SHP77 (cell line): ENCODE measurements at regions not wholly inside any gene's neighbourhood (a gene's known extent, or its start where the extent isn't known, plus 50 kb on each side); places are given as distances from the start of the nearest gene placed in this dataset.

Experiments used
- DNase-seq, 2 experiments: peaks; one replicate each; lab custom pipeline; 2025; lab: John Stamatoyannopoulos, UW

DNA sequence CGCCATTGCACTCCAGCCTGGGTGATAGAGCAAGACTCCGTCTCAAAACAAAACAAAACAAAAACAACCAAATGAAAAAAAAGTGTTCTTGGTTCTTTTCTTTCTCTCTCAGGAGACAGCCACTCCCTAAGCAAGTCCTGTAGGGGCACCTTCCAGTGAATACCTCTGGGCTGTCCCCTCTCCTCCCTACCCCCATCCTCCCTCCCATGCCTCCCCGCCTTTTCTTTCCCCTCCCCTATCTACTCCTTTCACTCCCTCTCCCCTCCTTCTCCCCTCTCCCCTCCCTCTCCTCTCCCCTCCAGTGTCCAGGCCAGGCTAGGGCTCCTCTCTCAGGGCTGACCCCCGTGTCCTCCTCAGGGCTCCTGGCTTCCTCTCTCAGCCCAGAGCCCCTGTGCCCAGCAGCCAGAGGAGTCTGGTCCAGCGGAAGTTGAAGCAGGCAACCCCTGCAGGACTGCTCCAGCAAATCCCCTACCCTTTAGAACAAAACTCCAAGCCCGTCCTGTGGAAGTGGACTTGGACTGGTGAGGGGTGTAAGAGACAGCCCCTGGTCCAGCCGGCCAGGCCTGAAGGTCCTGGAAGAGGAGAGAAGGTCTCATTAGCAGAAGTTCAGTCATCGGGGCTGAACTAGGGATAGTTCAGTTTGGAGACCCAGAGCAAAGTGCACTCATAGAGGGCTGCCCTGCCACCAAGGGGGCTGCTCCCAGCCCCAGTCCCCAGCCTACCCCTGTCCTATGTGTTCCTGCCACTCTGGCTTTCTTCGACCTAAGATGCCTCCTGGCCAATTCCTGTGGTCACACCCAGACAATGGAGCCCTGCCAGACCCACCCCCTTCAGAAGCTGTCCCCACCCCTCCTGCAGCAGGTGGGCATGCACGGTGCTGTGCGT, 79.8 kb upstream of the IQSEC1 start:
- no peak for DNase-seq

DNA sequence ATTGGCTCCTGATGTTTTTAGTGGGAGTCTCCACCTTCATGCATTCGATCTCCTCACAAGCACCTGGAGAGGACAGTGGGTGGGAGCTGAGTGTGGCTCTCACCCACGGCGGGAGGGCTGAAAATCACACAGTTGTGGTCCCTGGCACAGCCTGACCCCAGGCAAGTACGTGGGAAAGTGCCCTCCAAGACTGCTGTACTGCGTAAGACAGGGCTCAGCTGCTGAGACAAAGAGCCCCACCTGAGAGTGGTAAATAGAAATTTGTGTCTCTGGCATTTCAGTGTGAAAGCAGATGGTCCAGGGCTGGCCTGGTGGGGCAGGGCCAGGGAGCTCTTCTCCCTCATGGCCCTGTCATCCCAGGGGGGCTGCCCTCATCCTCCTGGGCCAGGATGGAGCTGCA, 77.4 kb upstream of the IQSEC1 start:
- no peak for DNase-seq

DNA sequence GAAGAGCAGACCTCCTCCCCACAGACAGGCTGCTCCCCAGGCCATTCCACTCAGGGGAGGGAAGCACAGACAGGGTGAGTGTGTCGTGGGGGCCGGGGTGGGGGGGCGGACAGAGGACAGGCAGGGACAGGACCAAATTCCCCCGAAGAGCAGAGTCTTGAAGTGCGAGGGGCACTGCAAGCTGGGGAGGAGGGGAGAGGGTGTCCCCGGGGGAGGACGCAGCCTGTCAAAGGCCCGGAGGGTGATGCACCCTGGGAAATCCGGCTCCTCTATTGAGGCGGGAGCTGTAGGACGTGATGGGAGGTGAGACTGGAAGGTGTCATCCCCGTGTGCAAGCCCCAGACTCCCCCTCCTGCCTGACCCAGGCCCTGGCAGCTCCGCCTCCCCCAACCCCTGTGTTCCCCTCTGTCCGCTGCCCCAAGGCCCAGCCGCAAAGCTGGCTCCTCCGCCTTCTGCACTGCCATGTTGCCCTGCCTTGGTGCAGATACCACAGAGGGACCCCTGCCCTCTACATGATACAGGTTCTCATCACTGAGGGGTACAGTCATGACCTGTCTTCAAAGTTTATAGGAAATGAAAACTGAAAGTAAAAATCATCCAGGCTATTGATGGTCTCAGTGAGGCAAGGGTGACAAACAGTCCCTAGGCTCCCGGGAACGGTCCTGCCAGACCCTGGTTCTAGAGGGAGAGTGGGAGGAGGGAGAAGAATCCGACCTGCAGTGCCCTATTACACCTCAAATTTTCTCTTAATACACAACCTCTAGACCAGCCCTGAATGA, 76.3 kb upstream of the IQSEC1 start:
- no peak for DNase-seq

DNA sequence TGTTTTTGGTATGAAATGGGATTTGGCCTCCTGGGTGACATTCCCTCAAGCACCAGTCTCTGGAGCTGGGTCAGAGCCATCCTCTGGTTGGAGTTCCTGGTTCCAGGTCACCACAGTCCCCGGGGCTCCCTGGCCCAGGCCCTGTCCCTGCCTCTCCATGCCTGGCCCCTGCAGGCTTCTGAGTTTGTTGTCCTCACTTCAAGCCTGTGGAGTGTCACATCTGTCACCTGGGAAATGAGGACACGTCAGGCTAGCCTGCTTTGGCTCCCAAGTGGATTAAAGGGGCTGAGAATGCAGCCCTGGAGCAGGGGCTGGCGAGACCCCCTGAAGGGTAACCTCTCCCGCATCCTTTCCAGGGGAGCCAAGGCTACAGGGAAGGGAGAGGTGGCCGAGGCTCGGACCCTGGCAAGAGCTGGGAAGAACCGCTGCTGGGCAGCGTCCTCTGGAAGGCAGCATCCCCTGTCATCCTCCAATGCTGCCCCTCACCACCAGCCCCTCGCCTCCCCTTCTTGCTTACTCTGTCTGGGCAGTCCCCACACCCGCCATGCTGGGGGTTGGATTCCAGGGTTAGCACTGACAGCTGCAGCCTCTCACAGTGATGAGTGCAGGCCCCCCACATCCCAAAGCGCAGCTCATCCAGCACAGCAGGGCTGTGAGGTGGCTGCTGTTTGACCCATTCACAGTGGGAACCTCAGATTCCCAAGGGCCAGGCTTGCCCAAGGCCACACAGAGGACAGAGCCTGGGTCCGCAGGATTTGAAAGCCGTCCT, 75.5 kb upstream of the IQSEC1 start:
- DNase-seq = no peak

DNA sequence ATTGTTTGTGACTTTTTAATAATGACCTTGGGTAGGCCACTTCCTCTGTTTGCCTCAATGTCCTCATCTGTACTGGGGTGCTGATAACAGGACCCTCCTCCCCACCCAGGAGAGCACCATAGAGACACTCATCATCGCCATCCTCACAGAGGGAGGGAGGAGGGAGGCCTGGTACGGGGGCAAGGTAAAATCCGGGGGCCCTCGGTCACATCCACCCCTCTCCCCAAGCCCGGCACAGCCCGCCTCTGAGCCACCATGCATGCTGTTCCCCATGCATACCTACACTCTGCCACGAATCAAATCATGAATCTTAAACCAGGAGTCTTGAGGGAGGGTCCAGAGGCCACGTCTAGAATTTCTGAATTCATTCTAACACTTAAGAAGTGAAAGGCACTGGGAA, 74.9 kb upstream of the IQSEC1 start:
- no peak for DNase-seq

DNA sequence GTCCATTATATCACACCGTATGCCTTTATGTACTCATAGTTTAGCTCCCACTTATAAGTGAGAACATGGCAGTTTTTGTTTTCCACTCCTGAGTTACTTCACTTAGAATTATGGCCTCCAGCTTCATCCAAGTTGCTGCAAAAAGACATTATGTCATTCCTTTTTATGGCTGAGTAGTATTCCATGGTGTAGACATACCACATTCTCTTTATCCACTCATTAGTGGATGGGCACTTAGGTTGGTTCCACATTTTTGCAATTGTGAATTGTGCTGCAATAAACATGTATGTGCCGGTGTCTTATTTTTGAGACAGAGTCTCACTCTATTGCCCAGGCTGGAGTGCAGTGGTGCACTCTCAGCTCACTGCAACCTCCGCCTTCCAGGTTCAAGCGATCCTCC, 74.1 kb upstream of the IQSEC1 start:
- DNase-seq = no peak

DNA sequence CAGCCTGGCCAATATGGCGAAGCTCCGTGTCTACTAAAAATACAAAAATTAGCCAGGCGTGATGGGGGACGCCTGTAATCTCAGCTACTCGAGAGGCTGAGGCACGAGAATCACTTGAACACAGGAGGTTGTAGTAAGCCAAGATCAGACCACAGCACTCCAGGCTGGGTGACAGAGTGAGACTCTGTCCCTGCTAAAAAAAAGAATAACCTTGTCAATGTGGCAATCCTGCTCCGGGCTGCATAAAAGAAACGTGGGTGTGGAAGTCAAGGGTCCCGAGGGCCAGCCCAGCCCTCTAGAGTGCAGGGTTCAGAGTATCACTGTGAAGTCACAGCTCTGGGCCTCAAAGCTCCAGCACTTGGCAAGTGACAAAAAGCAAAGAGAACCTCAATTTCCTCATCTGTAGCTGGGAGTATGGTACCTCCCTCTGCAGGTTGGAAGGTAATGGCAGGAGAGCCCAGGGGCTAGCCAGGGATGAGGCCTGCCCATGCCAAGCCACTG, 73.5 kb upstream of the IQSEC1 start:
- DNase-seq = no peak

DNA sequence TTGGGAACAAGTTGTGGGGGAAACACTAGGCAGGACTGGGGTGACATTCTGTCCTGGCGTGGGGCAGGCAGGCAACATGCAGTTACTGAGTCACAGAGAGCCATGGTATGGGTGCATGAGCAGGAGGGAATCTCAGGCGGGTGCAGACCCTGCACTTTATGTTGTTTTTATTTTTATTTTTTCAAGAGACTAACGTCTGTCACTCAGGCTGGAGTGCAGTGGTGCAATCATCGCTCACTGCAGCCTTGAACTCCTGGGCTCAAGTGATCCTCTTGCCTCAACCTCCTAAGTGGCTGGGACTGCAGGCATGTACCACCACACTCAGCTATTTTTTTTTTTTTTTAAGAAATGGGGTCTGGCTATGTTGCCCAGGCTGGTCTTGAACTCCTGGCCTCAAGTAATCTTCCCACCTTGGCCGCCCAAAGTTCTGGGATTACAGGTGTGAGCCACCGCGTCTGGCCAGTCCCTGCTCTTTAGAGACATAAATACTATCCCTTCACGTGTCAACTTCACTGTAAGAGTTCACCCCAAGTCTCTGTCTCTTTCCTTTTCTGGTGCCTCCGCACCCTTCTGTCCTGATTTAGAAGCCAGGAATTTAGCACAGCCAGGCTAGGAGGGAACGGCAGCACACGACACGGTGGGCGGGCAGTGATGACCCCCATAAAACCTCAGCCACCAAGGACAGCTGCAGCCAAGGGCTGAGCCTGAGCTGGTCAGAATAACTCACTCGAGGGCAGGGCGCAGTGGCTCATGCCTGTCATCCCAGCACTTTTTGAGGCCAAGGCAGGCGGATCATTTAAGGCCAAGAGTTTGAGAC, 72.8 kb upstream of the IQSEC1 start:
- DNase-seq = no peak

DNA sequence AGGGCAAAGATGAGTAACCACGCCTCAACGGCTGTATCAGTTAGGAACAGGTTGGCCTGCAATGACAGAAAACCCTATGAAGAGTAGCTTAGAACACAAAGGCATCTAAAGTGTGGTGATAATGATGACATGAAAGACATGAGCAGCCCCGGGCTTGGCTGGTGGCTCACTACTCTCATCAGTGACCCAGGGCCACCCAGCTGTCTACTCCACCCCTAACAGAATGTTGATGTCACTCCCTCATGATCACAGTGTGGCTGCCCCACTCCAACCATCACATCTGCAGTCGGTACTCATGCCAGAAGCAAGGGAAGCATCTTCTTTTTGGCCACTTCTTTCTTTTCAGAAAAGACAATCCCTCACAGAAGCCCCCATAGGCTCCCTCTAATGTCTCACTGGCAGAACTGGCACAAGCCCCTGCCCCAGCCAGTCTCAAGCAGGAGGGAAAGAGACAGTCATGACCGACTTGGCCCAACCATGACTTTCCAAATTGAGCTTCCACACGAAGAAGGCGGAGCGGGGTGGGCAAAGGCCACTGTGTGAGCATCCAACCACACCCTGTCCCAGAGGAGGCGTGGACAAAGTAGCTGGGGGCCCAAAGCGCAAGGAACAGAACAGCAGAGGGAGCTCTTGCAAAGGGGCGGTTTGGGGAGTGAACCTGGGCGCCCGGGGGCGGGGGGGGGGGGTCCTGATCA, 72.0 kb upstream of the IQSEC1 start:
- no peak for DNase-seq

DNA sequence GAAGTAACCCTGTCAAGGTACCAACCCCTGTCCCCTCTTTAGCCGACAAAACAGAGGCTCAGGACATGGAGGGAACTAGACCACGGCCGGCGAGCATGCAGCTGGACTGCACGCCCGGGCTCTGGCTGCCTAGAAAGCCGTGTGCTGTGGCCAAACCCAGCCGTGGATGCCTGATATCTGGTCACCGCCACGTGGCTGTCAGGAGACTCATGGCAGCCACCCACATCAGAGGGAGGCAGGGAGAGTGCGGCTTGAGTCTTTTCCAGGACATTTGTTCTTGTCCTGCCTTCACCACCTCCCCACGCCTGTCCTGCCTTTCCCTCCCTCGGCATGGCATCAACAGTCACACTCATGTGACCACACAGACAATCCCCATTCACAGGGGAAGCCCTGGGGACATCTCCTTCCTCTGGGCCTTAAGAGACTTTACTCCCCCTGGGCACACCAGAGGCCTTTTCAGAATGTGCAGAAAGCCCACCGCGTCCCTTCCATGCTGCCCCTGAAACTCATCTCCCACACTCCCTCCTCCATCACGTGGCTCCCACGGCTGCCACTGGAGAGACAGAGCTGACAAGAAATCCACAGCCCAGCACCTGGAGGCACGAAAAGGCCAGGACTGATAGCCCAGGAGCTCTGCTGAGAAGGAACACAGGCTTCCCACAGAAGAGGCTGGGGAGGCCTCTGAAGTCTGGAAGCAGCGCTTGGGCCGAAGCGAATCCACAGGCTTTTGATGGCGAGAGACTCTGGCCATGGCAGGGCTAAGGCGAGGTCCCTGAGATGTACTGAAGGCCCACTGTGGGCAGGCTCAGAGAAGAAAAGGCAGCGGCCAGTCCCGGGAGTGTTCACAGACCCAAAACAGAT, 71.2 kb upstream of the IQSEC1 start:
- DNase-seq = no peak

DNA sequence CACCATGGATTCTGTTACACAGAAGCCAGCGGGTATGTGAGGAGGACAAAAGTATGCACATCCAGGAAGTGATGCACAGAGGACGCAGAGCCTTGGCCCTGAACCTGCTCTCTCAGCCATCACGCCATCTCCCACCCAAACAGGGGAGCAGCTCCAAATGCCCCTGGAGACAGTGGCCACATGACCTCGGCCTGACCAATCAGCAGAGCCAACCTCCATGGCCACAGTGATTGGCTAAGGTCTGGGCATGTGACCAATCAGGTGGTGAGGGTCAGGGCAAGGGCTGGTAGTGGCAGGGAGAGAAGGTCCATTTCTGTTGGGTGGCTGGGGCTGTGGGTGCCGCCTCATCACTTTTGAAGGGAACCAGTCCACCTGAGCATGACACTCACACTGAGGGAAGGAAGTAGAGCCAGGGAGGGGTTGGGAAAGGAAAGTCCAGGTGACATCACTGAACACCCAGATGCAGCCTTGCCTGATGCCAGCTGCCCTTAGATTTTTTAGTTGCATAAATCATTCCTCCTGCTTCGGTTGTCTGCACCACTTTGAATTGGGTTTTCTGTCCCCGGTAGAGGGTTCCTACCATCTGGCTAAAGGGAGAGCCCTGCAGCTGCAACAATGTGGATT, 70.3 kb upstream of the IQSEC1 start:
- DNase-seq = no peak

DNA sequence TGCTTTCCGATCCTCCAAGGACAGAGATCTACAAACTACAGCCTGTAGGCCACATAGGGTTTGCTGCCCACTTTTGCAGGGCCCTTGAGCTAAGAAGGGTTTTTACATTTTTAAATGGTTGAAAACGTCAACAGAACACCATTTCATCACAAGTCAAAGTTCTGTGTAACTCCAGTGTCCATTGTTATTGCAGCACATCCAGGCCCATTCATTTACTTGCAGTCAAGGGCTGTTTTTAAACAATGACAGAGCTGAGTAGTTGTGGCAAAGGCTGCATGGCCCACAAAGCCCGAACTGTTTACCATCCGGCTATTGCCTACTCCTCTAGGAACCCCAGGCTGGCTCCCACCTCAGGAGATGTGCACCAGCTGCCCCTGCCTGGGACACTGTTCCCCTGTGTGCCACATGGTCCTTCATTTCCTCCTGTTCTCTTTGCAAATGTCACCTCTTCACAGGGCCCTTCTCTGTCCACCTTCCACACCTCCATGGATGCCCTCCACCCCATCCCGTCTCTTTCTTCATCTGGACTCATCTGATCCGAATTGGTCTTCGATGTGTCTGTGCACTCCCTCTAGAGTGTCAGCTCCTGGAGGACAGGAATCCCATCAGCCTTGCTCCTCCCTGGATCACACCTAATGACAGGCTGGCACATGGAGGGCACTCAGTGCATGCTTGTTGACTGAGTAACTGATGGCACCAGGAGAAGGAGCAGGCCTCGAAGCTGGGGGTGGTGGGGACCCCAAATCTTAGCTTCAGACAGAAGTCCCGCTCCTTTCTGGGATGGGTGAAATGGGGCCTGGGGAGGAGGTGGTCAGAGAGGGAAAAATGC, 69.5 kb upstream of the IQSEC1 start:
- no peak for DNase-seq

DNA sequence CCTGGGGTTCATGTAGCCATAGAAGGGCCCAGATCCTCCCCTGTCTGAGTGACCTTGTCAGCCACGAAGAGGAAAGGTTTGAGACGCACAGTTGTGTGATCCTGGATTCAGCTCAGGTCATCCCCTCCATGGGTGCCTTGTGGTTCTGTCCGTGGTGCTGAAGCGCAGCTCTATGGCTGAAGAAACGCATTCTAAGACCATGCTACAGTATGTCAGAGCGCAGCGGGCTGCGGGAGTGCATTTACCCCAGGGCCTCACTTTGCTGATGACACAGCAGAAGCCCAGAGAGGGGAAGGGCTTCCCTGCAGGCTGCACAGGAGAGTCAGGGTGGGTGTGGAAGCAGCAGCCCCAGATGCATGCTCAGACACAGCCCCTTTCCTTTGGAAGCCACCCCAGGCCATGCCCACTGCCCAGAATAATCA, 68.8 kb upstream of the IQSEC1 start:
- no peak for DNase-seq

DNA sequence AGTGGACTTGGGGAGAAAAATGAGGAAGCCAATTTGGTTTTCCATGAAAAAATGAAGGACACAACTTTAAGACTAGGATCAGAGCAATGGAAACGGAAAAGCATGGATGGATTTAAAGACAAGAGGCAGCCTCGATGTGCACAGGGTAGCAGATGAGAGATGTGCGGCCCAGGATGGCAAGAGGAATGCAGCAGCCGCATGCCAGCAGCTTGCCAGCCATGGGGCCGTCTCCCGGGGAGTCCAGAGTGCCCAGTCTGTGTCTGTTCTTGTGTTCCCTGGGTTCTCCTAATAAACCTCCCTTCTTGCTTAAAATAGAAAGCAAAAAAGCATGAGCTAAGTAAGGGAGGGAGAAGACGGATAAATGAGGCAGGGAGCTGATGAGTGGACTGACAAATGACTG, 68.0 kb upstream of the IQSEC1 start:
- no peak for DNase-seq

DNA sequence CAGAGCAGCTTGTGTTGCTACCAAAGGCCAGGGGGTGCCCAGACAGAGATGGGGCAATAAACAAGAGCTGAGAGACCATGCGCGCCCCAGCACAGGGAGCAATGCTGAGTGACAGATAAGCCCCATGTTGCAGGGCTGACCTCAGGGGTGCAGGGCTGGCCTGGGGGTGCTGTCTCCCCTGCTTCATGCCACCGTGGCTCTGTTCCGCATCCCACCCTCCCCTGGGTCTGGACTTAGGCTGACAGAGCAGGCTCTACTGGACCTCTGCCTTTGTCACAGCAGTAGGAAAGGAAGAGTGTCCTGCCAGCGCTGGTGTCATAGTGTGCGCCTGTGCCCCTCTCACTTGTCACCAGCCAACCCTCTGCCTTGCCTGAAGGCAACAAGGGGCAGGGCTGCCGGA, 67.4 kb upstream of the IQSEC1 start:
- DNase-seq = no peak

DNA sequence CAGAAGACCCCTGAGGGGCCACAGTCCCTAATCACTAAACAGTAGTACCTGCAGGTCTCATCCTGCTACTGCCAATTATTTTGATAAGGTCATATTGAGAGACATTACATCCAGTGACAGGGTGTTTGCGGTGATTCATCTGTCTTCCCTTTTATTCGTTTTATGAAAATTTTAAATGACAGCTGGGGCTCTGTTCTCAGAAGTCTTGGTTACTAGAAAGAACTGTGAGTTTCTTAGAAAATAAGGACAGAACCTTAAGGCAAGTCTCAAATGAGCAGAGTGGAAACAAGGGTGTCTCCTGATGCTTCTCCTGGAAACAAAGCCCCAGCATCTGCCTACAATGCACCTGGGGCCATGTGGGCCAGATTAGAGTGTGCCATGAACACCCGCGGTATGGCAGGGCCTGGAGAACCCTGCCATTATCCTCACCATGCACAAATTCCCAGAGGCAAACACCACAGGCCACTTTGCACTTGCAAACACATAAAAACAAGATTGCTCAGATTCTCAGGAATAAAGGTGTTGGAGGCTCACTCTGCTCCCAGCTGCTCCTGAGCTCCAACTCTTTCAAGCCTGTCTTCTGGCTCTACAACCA, 66.3 kb upstream of the IQSEC1 start:
- no peak for DNase-seq

DNA sequence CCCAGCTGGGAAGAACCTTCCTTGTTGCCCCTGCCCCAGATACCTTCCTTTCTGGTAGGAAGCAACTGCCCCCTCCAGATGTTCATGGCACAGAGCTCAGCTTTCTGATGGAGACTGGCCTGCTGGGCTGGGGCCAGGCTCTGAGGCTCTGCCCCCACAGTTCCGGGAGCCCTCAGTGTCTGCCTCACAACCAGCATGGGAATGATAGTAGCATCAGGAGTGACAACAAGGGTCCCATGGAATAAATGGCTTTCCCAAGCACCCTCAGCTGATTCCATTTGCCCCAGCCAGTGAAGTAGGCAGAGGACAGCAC, 65.6 kb upstream of the IQSEC1 start:
- DNase-seq = no peak
